ENCODE measurements at regions not wholly inside any gene's neighbourhood (a gene's known extent, or its start where the extent isn't known, plus 50 kb on each side); places are given as distances from the start of the nearest gene placed in this dataset.

DNA sequence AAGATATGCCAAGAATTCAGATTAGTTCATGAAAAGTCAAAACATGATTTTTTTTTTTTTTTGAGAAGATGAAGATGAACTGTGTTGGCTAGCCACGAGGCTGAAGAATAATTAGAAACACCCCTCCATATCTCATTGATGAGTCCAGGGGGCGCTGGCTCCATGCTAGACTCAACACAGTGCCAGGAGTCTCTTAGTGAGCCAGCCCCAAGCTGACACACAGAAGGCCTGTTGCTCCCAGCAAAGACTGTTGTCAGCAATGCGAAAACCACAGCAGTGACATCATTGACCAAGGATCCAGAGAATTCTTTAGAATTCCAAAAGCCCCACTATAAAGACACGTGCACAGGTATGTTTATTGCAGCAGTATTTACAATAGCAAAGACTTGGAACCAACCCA lies 185.2 kb downstream of the ANXA2 start:
- Histone ChIP-seq H3K9me1 (replicated peaks; ENCODE audit: control insufficient read depth, extremely low read depth, insufficient read depth, low read length) (no peaks in the 10 kb centered on the region), H3K9me3 (replicated peaks; ENCODE audit: control insufficient read depth, insufficient read depth, low read length) (no peaks in the 10 kb centered on the region), H3K27me3 (ENCODE audit: control insufficient read depth in 2 of 2, insufficient read depth in 2 of 2, low read length in 2 of 2) (peaks cover 2 to 19% of the 10 kb centered on the region in 2 experiments), H3K27ac (ENCODE audit: insufficient read depth, low read depth, low read length) (no peak overlapping the region), H3K4me1 (ENCODE audit: control insufficient read depth, extremely low read depth, insufficient read depth, low read length) (no peaks in the 10 kb centered on the region), H3K4me2 (ENCODE audit: insufficient read depth, low read length) (no peak overlapping the region), H4K20me1 (replicated peaks; ENCODE audit: control insufficient read depth, extremely low read depth, insufficient read depth, low read length) (no peaks in the 10 kb centered on the region), H3K79me2 (ENCODE audit: control insufficient read depth, insufficient read depth, low read length) (no peaks in the 10 kb centered on the region), H3K36me3 (ENCODE audit: control insufficient read depth in 2 of 2, extremely low read depth in 1 of 2, insufficient read depth in 2 of 2, low read length in 2 of 2) (no peaks in the 10 kb centered on the region), H2AFZ (ENCODE audit: low read depth, low read length) (no peak overlapping the region), H3K4me3 (replicated peaks in 1 of 3; ENCODE audit: insufficient read depth in 1 of 3, low read depth in 1 of 3, low read length in 3 of 3) (no peak overlapping the region), H3K9ac (replicated peaks; ENCODE audit: extremely low read depth, insufficient read depth, low read length) (no peak overlapping the region)
- DNase-seq (ENCODE audit: low read depth, low spot score) (no peak), FAIRE-seq (no peak)
- no peak for TF ChIP-seq MYC (IDR thresholded peaks at IDR 0.05; ENCODE audit: low read depth, low read length)
- TF ChIP-seq CTCF (IDR thresholded peaks at IDR 0.05; ENCODE audit: extremely low read depth in 1 of 2, insufficient read depth in 1 of 2, low read depth in 1 of 2, low read length in 2 of 2), result no peak
- no peak for TF ChIP-seq EZH2 (IDR thresholded peaks at IDR 0.05; ENCODE audit: borderline replicate concordance, low read depth, low read length, severe bottlenecking)
- TF ChIP-seq GATA2 (IDR thresholded peaks at IDR 0.05; ENCODE audit: insufficient read depth, insufficient read length, low read depth, low read length), result no peak
- no peak for TF ChIP-seq JUN (IDR thresholded peaks at IDR 0.05; ENCODE audit: borderline replicate concordance, insufficient read depth, insufficient read length, low read depth)
- TF ChIP-seq POLR2AphosphoS5 (IDR thresholded peaks at IDR 0.05; ENCODE audit: insufficient read depth, low read depth, low read length), result no peak
- TF ChIP-seq POLR2A (IDR thresholded peaks at IDR 0.05; ENCODE audit: low read depth, low read length), result no peak
- TF ChIP-seq FOS (IDR thresholded peaks at IDR 0.05; ENCODE audit: borderline replicate concordance, insufficient read depth, low read length), result no peak
- TF ChIP-seq, protein P1, sequence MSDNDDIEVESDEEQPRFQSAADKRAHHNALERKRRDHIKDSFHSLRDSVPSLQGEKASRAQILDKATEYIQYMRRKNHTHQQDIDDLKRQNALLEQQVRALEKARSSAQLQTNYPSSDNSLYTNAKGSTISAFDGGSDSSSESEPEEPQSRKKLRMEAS (IDR thresholded peaks at IDR 0.05; ENCODE audit: insufficient read depth, insufficient read length), result no peak
- no TSS peak for BruUV-seq (replicated peaks)
- intact Hi-C loops (cut with micrococcal nuclease) (no loop called here), dilution Hi-C loops (cut with MboI; ENCODE audit: extremely low pct_ligation_motif_present, low sequenced_read_pairs) (no loop called here)
- POLR2A ChIA-PET, result no interaction called here
- CTCF ChIA-PET, result interaction anchor here (1.4 to 1.6 kb wide), 2 partner anchors 10 to 32 kb away, joined by 4 to 6 read pairs; no protein-coding TSS in a partner anchor
